Caco-2 (cell line): ENCODE measurements at regions not wholly inside any gene's neighbourhood (a gene's known extent, or its start where the extent isn't known, plus 50 kb on each side); places are given as distances from the start of the nearest gene placed in this dataset.

Experiments used
- BruUV-seq: library from RNA; stranded (reverse); fragments of 400-500 nt; replicated peaks from 2 replicates; lab custom pipeline; 2021; lab: Mats Ljungman, UMichigan
- CTCF ChIA-PET: fragments of 300-600 bp; sonication (Branson Sonifier 250); formaldehyde crosslinking; loops from one replicate; lab custom pipeline; 2022; ENCODE audit warnings: antibody characterized with exemption; lab: Charles Lee
- POLR2A ChIA-PET: fragments of 300-600 bp; sonication (Branson Sonifier 250); formaldehyde crosslinking; loops from one replicate; lab custom pipeline; 2022; ENCODE audit warnings: antibody characterized with exemption; lab: Charles Lee
- DNase-seq, 2 experiments: peaks; one replicate each; pipeline versions ENCODE4 v3.0.0 to v3.0.0-alpha.2; 2020 to 2022
- H3K27me3 ChIP-seq: replicated peaks from 2 replicates; pipeline ENCODE4 v1.6.0; 2011; ENCODE audit warnings: low read length; ENCODE audit not compliant: control insufficient read depth, insufficient read depth
- H3K36me3 ChIP-seq: 2 replicates; pipeline ENCODE4 v1.5.1; 2011; ENCODE audit warnings: low read length; ENCODE audit not compliant: control insufficient read depth, insufficient read depth
- H3K4me1 ChIP-seq: fragments of 250-450 bp; sonication (Bioruptor Pico); 2 replicates; pipeline ENCODE4 v1.5.1; 2020; ENCODE audit warnings: mild to moderate bottlenecking
- H3K4me3 ChIP-seq: 2 replicates; pipeline ENCODE4 v1.5.1; 2011; ENCODE audit warnings: low read depth, mild to moderate bottlenecking, control low read depth, low read length
- H3K9me3 ChIP-seq: fragments of 250-450 bp; sonication (Bioruptor Pico); 2 replicates; pipeline ENCODE4 v1.5.1; 2020; ENCODE audit warnings: mild to moderate bottlenecking, moderate library complexity
- H3K27ac Mint-ChIP-seq: one replicate; pipeline ENCODE4 v1.8.0; 2022; ENCODE audit warnings: mixed read lengths; ENCODE audit not compliant: unreplicated experiment
- H3K27me3 Mint-ChIP-seq: one replicate; pipeline ENCODE4 v1.8.0; 2022; ENCODE audit warnings: mixed read lengths; ENCODE audit not compliant: insufficient read depth, unreplicated experiment
- H3K36me3 Mint-ChIP-seq: one replicate; pipeline ENCODE4 v1.8.0; 2022; ENCODE audit warnings: mild to moderate bottlenecking, mixed read lengths; ENCODE audit not compliant: insufficient read depth, unreplicated experiment
- H3K4me1 Mint-ChIP-seq: one replicate; pipeline ENCODE4 v1.8.0; 2022; ENCODE audit warnings: low read depth, mixed read lengths; ENCODE audit not compliant: unreplicated experiment
- H3K4me3 Mint-ChIP-seq: one replicate; pipeline ENCODE4 v1.8.0; 2022; ENCODE audit warnings: mild to moderate bottlenecking, moderate library complexity, mixed read lengths; ENCODE audit not compliant: unreplicated experiment
- H3K9me3 Mint-ChIP-seq: one replicate; pipeline ENCODE4 v1.8.0; 2022; ENCODE audit warnings: mixed read lengths; ENCODE audit not compliant: unreplicated experiment
- CTCF ChIP-seq, 2 experiments: fragments of 200-600 bp in 1 of 2; IDR thresholded peaks; 1 replicate in 1 of 2; 2 replicates in 1 of 2; pipeline versions ENCODE4 v1.5.1 to v1.8.0; 2011 to 2022; ENCODE audit warnings: antibody characterized with exemption in 1 of 2, control low read depth in 1 of 2, inconsistent platforms in 1 of 2, low read depth in 1 of 2, low read length in 1 of 2, mild to moderate bottlenecking in 1 of 2, moderate library complexity in 1 of 2; ENCODE audit not compliant: insufficient read depth in 1 of 2, severe bottlenecking in 1 of 2, unreplicated experiment in 1 of 2
- intact Hi-C: fragments of 100-400 bp; cut with micrococcal nuclease; formaldehyde crosslinking; loops from one replicate; pipeline ENCODE4 v1.10.0; 2022; ENCODE audit not compliant: unreplicated experiment

GRCh38 chr2:126802316-126802715, 96.4 kb upstream of the TEX51 start:
- ChIA-PET CTCF (interaction anchor here (1.5 kb wide), 1 partner anchor 170 kb away, joined by 3 read pairs; no protein-coding TSS in a partner anchor), POLR2A (no interaction called here)
- BruUV-seq, result no TSS peak
- no peak for DNase-seq
- H3K27me3 ChIP-seq, result no peaks in the 10 kb centered on the region
- H3K4me3 Mint-ChIP-seq, result no peak overlapping the region
- peaks cover 9% of the 10 kb centered on the region for H3K27me3 Mint-ChIP-seq
- no peaks in the 10 kb centered on the region for H3K9me3 ChIP-seq
- TF ChIP-seq CTCF (IDR thresholded peaks at IDR 0.05; ENCODE audit: insufficient read depth in 1 of 2, low read depth in 1 of 2, low read length in 1 of 2, severe bottlenecking in 1 of 2, unreplicated experiment in 1 of 2), result no peak
- H3K36me3 Mint-ChIP-seq, result no peaks in the 10 kb centered on the region
- H3K36me3 ChIP-seq, result no peaks in the 10 kb centered on the region
- intact Hi-C loops, result no loop called here
- H3K9me3 Mint-ChIP-seq, result no peaks in the 10 kb centered on the region
- no peak overlapping the region for H3K27ac Mint-ChIP-seq
- H3K4me1 ChIP-seq, result no peaks in the 10 kb centered on the region
- H3K4me1 Mint-ChIP-seq, result no peaks in the 10 kb centered on the region
- no peak overlapping the region for H3K4me3 ChIP-seq

- no TSS peak for BruUV-seq
- no peak for TF ChIP-seq CTCF (IDR thresholded peaks at IDR 0.05; ENCODE audit: insufficient read depth in 1 of 2, low read depth in 1 of 2, low read length in 1 of 2, severe bottlenecking in 1 of 2, unreplicated experiment in 1 of 2)
- intact Hi-C loops, result no loop called here
These were observed 95.8 kb upstream of the TEX51 start for GRCh38 chr2:126802774-126803433.

GRCh38 chr2:126803434-126803775, 95.3 kb upstream of the TEX51 start:
- no peaks in the 10 kb centered on the region for H3K27me3 ChIP-seq
- no peak for TF ChIP-seq CTCF (IDR thresholded peaks at IDR 0.05; ENCODE audit: insufficient read depth in 1 of 2, low read depth in 1 of 2, low read length in 1 of 2, severe bottlenecking in 1 of 2, unreplicated experiment in 1 of 2)

More at GRCh38 chr2:126802774-126803433, 95.8 kb upstream of the TEX51 start:
- CTCF ChIA-PET, result interaction anchor here (1.5 kb wide), 1 partner anchor 169 kb away, joined by 3 read pairs; no protein-coding TSS in a partner anchor
- Histone ChIP-seq H3K4me1 (no peaks in the 10 kb centered on the region), H3K36me3 (no peaks in the 10 kb centered on the region), H3K4me3 (no peak overlapping the region), H3K9me3 (no peaks in the 10 kb centered on the region), H3K27me3 (no peaks in the 10 kb centered on the region)
- POLR2A ChIA-PET, result no interaction called here
- H3K27ac Mint-ChIP-seq, result no peak overlapping the region
- H3K27me3 Mint-ChIP-seq, result peaks cover 9% of the 10 kb centered on the region
- H3K4me1 Mint-ChIP-seq, result no peaks in the 10 kb centered on the region
- no peaks in the 10 kb centered on the region for H3K9me3 Mint-ChIP-seq
- H3K36me3 Mint-ChIP-seq, result no peaks in the 10 kb centered on the region
- H3K4me3 Mint-ChIP-seq, result no peak overlapping the region
- DNase-seq, result no peak

More at GRCh38 chr2:126803434-126803775, 95.3 kb upstream of the TEX51 start:
- intact Hi-C loops, result no loop called here
- Histone ChIP-seq H3K4me3 (no peak overlapping the region), H3K9me3 (no peaks in the 10 kb centered on the region), H3K4me1 (no peaks in the 10 kb centered on the region), H3K36me3 (no peaks in the 10 kb centered on the region)
- BruUV-seq, result no TSS peak
- H3K9me3 Mint-ChIP-seq, result no peaks in the 10 kb centered on the region
- POLR2A ChIA-PET, result no interaction called here
- no peak for DNase-seq
- CTCF ChIA-PET, result no interaction called here
- no peak overlapping the region for H3K27ac Mint-ChIP-seq
- H3K27me3 Mint-ChIP-seq, result peaks cover 9% of the 10 kb centered on the region
- H3K36me3 Mint-ChIP-seq, result no peaks in the 10 kb centered on the region
- H3K4me1 Mint-ChIP-seq, result no peaks in the 10 kb centered on the region
- H3K4me3 Mint-ChIP-seq, result no peak overlapping the region
